NCI-H128 (cell line): ENCODE measurements at regions not wholly inside any gene's neighbourhood (a gene's known extent, or its start where the extent isn't known, plus 50 kb on each side); places are given as distances from the start of the nearest gene placed in this dataset.

Experiments used
- DNase-seq: peaks from one replicate; lab custom pipeline; 2025; ENCODE audit not compliant: unreplicated experiment; lab: John Stamatoyannopoulos, UW

- DNase-seq: no peak
Measured at GRCh38 chr2:234836271-234836670, 115.5 kb upstream of the SH3BP4 start.

- no peak for DNase-seq
Measured at GRCh38 chr2:234835738-234836137, 116.1 kb upstream of the SH3BP4 start.

GRCh38 chr2:234834228-234834923 is 117.4 kb upstream of the SH3BP4 start:
- DNase-seq: no peak

GRCh38 chr2:234830853-234831252 is 121.0 kb upstream of the SH3BP4 start:
- DNase-seq: no peak

GRCh38 chr2:234829074-234829455 is 122.8 kb upstream of the SH3BP4 start:
- no peak for DNase-seq

- no peak for DNase-seq
Measured at GRCh38 chr2:234828382-234829073, 123.3 kb upstream of the SH3BP4 start.

GRCh38 chr2:234827096-234827860 is 124.5 kb upstream of the SH3BP4 start:
- DNase-seq: no peak

GRCh38 chr2:234826681-234827080 is 125.1 kb upstream of the SH3BP4 start:
- DNase-seq: no peak

- no peak for DNase-seq
Measured at GRCh38 chr2:234825616-234826015, 126.2 kb upstream of the SH3BP4 start.

- no peak for DNase-seq
Measured at GRCh38 chr2:234823877-234824376, 127.9 kb upstream of the SH3BP4 start.

GRCh38 chr2:234823196-234823876 is 128.5 kb upstream of the SH3BP4 start:
- DNase-seq: no peak

- no peak for DNase-seq
Measured at GRCh38 chr2:234821946-234822475, 129.8 kb upstream of the SH3BP4 start.

- DNase-seq: no peak
Measured at GRCh38 chr2:234818937-234819336, 132.9 kb upstream of the SH3BP4 start.

GRCh38 chr2:234816491-234816890 is 135.3 kb upstream of the SH3BP4 start:
- no peak for DNase-seq

GRCh38 chr2:234816056-234816455 is 135.8 kb upstream of the SH3BP4 start:
- DNase-seq: no peak

- DNase-seq: no peak
Measured at GRCh38 chr2:234814374-234814773, 137.4 kb upstream of the SH3BP4 start.

GRCh38 chr2:234812851-234813250 is 139.0 kb upstream of the SH3BP4 start:
- DNase-seq: no peak

GRCh38 chr2:234808907-234809306 is 142.9 kb upstream of the SH3BP4 start:
- DNase-seq: no peak

- no peak for DNase-seq
Measured at GRCh38 chr2:234806818-234807217, 145.0 kb upstream of the SH3BP4 start.

- DNase-seq: no peak
Measured at GRCh38 chr2:234805836-234806235, 146.0 kb upstream of the SH3BP4 start.

GRCh38 chr2:234804704-234805103 is 147.1 kb upstream of the SH3BP4 start:
- DNase-seq: no peak
